HEK293T (cell line): ENCODE measurements at regions not wholly inside any gene's neighbourhood (a gene's known extent, or its start where the extent isn't known, plus 50 kb on each side); places are given as distances from the start of the nearest gene placed in this dataset.

ENCODE experiments used
- ARNT ChIP-seq: fragments of 450-650 bp; IDR thresholded peaks from 2 replicates; pipeline ENCODE4 v1.6.1; 2017; ENCODE audit warnings: mild to moderate bottlenecking
- BHLHE40 ChIP-seq: fragments of 450-650 bp; IDR thresholded peaks from 2 replicates; pipeline ENCODE4 v1.6.1; 2016; ENCODE audit warnings: mild to moderate bottlenecking, moderate library complexity, borderline replicate concordance
- CTBP1 ChIP-seq: fragments of 450-650 bp; IDR thresholded peaks from 2 replicates; pipeline ENCODE4 v1.6.1; 2016; ENCODE audit warnings: borderline replicate concordance
- FOXA1 ChIP-seq: fragments of 450-650 bp; IDR thresholded peaks from 2 replicates; pipeline ENCODE4 v1.6.1; 2016; ENCODE audit warnings: mild to moderate bottlenecking
- FOXK2 ChIP-seq: fragments of 450-650 bp; IDR thresholded peaks from 2 replicates; pipeline ENCODE4 v1.6.1; 2016; ENCODE audit warnings: mild to moderate bottlenecking
- FOXM1 ChIP-seq: fragments of 450-650 bp; IDR thresholded peaks from 2 replicates; pipeline ENCODE4 v1.6.1; 2017; ENCODE audit warnings: mild to moderate bottlenecking, borderline replicate concordance
- HDGF ChIP-seq: fragments of 450-650 bp; IDR thresholded peaks from 2 replicates; pipeline ENCODE4 v1.6.1; 2017; ENCODE audit warnings: antibody characterized with exemption, borderline replicate concordance
- L3MBTL2 ChIP-seq: fragments of 450-650 bp; conservative IDR thresholded peaks from 2 replicates; pipeline ENCODE4 v1.6.1; 2016; ENCODE audit warnings: mild to moderate bottlenecking
- LEF1 ChIP-seq: fragments of 450-650 bp; IDR thresholded peaks from 2 replicates; pipeline ENCODE4 v1.6.1; 2017; ENCODE audit warnings: mild to moderate bottlenecking, borderline replicate concordance
- NFRKB ChIP-seq: fragments of 450-650 bp; IDR thresholded peaks from 2 replicates; pipeline ENCODE4 v1.6.1; 2016; ENCODE audit warnings: mild to moderate bottlenecking, moderate library complexity
- SP1 ChIP-seq: fragments of 450-650 bp; IDR thresholded peaks from 2 replicates; pipeline ENCODE4 v1.6.1; 2017
- SUZ12 ChIP-seq: fragments of 450-650 bp; IDR thresholded peaks from 2 replicates; pipeline ENCODE4 v1.6.1; 2016; ENCODE audit warnings: mild to moderate bottlenecking
- ZNF384 ChIP-seq: fragments of 450-650 bp; IDR thresholded peaks from 2 replicates; pipeline ENCODE4 v1.6.1; 2016

GRCh38 chr4:185914583-185915199 lies 102.7 kb upstream of the SORBS2 start:
- TF ChIP-seq CTBP1: peak; percentile 95
- no peak for TF ChIP-seq ZNF384
- peak; percentile 40; the same call in 1 of the 2 replicates for TF ChIP-seq ARNT
- no peak for TF ChIP-seq NFRKB
- TF ChIP-seq SUZ12: no peak
- no peak for TF ChIP-seq L3MBTL2
- no peak for TF ChIP-seq HDGF
- peak; percentile 92 for TF ChIP-seq LEF1
- no peak for TF ChIP-seq SP1
- TF ChIP-seq FOXA1: no peak
- TF ChIP-seq FOXM1: no peak
- TF ChIP-seq BHLHE40: no peak
- no peak for TF ChIP-seq FOXK2
